GM23338 (cell line): ENCODE measurements at regions not wholly inside any gene's neighbourhood (a gene's known extent, or its start where the extent isn't known, plus 50 kb on each side); places are given as distances from the start of the nearest gene placed in this dataset.

Experiments
- ATAC-seq: fragments of 200-7000 bp; cut with Tn5 transposase; 3 replicates; pipeline ENCODE4 v1.9.1; 2020
- DNase-seq: peaks from one replicate; pipeline ENCODE4 v3.0.0-alpha.2; 2015; ENCODE audit warnings: low spot score
- H2AFZ ChIP-seq: fragments of 200-600 bp; sonication (generic); 2 replicates; pipeline ENCODE4 v1.8.0; 2016; ENCODE audit warnings: antibody characterized with exemption, mild to moderate bottlenecking, moderate library complexity
- H3F3A ChIP-seq: fragments of 200-600 bp; sonication (generic); replicated peaks from 2 replicates; pipeline ENCODE4 v1.8.0; 2017; ENCODE audit warnings: antibody characterized with exemption, mixed run types, low read depth
- H3K27ac ChIP-seq: fragments of 200-600 bp; sonication (generic); 2 replicates; pipeline ENCODE4 v1.6.1; 2016; ENCODE audit warnings: low read depth
- H3K27me3 ChIP-seq: fragments of 200-600 bp; sonication (generic); 2 replicates; pipeline ENCODE4 v1.8.0; 2016; ENCODE audit warnings: mild to moderate bottlenecking, mixed run types, moderate library complexity; ENCODE audit not compliant: insufficient read depth
- H3K36me3 ChIP-seq: fragments of 200-600 bp; sonication (generic); 2 replicates; pipeline ENCODE4 v1.8.0; 2016; ENCODE audit warnings: mild to moderate bottlenecking; ENCODE audit not compliant: insufficient read depth
- H3K4me1 ChIP-seq: fragments of 200-600 bp; sonication (generic); 2 replicates; pipeline ENCODE4 v1.8.0; 2016; ENCODE audit warnings: mild to moderate bottlenecking, moderate library complexity; ENCODE audit not compliant: insufficient read depth
- H3K4me2 ChIP-seq: fragments of 200-600 bp; sonication (generic); 2 replicates; pipeline ENCODE4 v1.7.1; 2017; ENCODE audit warnings: mixed run types
- H3K4me3 ChIP-seq: fragments of 200-600 bp; sonication (generic); 2 replicates; pipeline ENCODE4 v1.6.1; 2016; ENCODE audit warnings: mixed run types
- H3K79me2 ChIP-seq: fragments of 200-600 bp; sonication (generic); replicated peaks from 2 replicates; pipeline ENCODE4 v1.8.0; 2017; ENCODE audit warnings: mild to moderate bottlenecking; ENCODE audit not compliant: insufficient read depth
- H3K9me2 ChIP-seq: fragments of 200-600 bp; sonication (generic); 2 replicates; pipeline ENCODE4 v1.8.0; 2017; ENCODE audit not compliant: insufficient read depth
- H4K20me1 ChIP-seq: fragments of 200-600 bp; sonication (generic); replicated peaks from 2 replicates; pipeline ENCODE4 v1.8.0; 2017; ENCODE audit warnings: mild to moderate bottlenecking; ENCODE audit not compliant: insufficient read depth
- H3K27ac Mint-ChIP-seq: 2 replicates; pipeline ENCODE4 v1.8.0; 2020; ENCODE audit warnings: inconsistent platforms, mild to moderate bottlenecking, moderate library complexity, mixed read lengths
- H3K27me3 Mint-ChIP-seq: 3 replicates; pipeline ENCODE4 v1.8.0; 2022; ENCODE audit warnings: low read depth, mild to moderate bottlenecking, moderate library complexity, mixed read lengths, inconsistent platforms; ENCODE audit not compliant: insufficient read depth, poor library complexity
- H3K36me3 Mint-ChIP-seq: 3 replicates; pipeline ENCODE4 v1.8.0; 2021; ENCODE audit warnings: low read depth, mild to moderate bottlenecking, inconsistent platforms, moderate library complexity, mixed read lengths
- H3K4me1 Mint-ChIP-seq: 3 replicates; pipeline ENCODE4 v1.8.0; 2020; ENCODE audit warnings: mild to moderate bottlenecking, inconsistent platforms, mixed read lengths
- H3K4me3 Mint-ChIP-seq: 3 replicates; pipeline ENCODE4 v1.8.0; 2021; ENCODE audit warnings: moderate library complexity, mild to moderate bottlenecking, inconsistent platforms, mixed read lengths
- H3K9me3 Mint-ChIP-seq: 3 replicates; pipeline ENCODE4 v1.8.0; 2020; ENCODE audit warnings: moderate library complexity, mild to moderate bottlenecking, inconsistent platforms, mixed read lengths
- CREB1 ChIP-seq: fragments of 250-450 bp; sonication (Bioruptor Pico); IDR thresholded peaks from 2 replicates; pipeline ENCODE4 v1.5.0; 2020; ENCODE audit warnings: low read depth, mild to moderate bottlenecking, moderate library complexity
- EZH2 ChIP-seq: fragments of 200-600 bp; sonication (generic); IDR thresholded peaks from one replicate; pipeline ENCODE4 v1.8.0; 2017; ENCODE audit warnings: antibody characterized with exemption, mild to moderate bottlenecking, low read depth; ENCODE audit not compliant: unreplicated experiment
- EZH2phosphoT487 ChIP-seq: fragments of 200-600 bp; sonication (generic); IDR thresholded peaks from one replicate; pipeline ENCODE4 v1.8.1; 2018; ENCODE audit warnings: antibody characterized with exemption; ENCODE audit not compliant: unreplicated experiment
- JUNB ChIP-seq: IDR thresholded peaks from one replicate; pipeline ENCODE4 v1.6.1; 2016; ENCODE audit warnings: antibody characterized with exemption; ENCODE audit not compliant: unreplicated experiment
- NANOG ChIP-seq: IDR thresholded peaks from 2 replicates; pipeline ENCODE4 v1.6.1; 2016; ENCODE audit warnings: antibody characterized with exemption, borderline replicate concordance
- POLR2AphosphoS5 ChIP-seq: IDR thresholded peaks from 2 replicates; pipeline ENCODE4 v1.6.1; 2016; ENCODE audit warnings: antibody characterized with exemption, low read depth
- STAT1 ChIP-seq: IDR thresholded peaks from one replicate; pipeline ENCODE4 v1.6.1; 2016; ENCODE audit warnings: antibody characterized with exemption; ENCODE audit not compliant: unreplicated experiment
- ZNF114 ChIP-seq: fragments of 250-450 bp; sonication (Bioruptor Pico); IDR thresholded peaks from 2 replicates; pipeline ENCODE4 v1.5.0; 2020; ENCODE audit warnings: mild to moderate bottlenecking, moderate library complexity
- ZNF331 ChIP-seq: fragments of 250-450 bp; sonication (Bioruptor Pico); IDR thresholded peaks from 2 replicates; pipeline ENCODE4 v1.5.0; 2020; ENCODE audit warnings: low read depth, mild to moderate bottlenecking, moderate library complexity
- ZNF462 ChIP-seq: fragments of 250-450 bp; sonication (Bioruptor Pico); IDR thresholded peaks from 2 replicates; pipeline ENCODE4 v1.5.0; 2020; ENCODE audit warnings: mild to moderate bottlenecking, moderate library complexity
- TF ChIP-seq, protein P1 (sequence below), 2 experiments: fragments of 200-600 bp in 1 of 2; sonication (generic) in 1 of 2; conservative IDR thresholded peaks; 2 replicates each; pipeline versions ENCODE4 v1.5.1 to v1.6.1; 2016 to 2017; ENCODE audit warnings: antibody characterized with exemption in 2 of 2, low read depth in 2 of 2, mild to moderate bottlenecking in 2 of 2, moderate library complexity in 1 of 2
- TF ChIP-seq, protein P2 (sequence below): IDR thresholded peaks from one replicate; pipeline ENCODE4 v1.6.1; 2018; ENCODE audit warnings: antibody characterized with exemption; ENCODE audit not compliant: unreplicated experiment
- TF ChIP-seq, protein P3 (sequence below): IDR thresholded peaks from 2 replicates; pipeline ENCODE4 v1.6.1; 2016; ENCODE audit warnings: antibody characterized with exemption

- H3K4me1 Mint-ChIP-seq, result peaks cover 19% of the 10 kb centered on the region
- no peak overlapping the region for H3K4me3 Mint-ChIP-seq
- no peaks in the 10 kb centered on the region for H3K79me2 ChIP-seq
Observed at GRCh38 chr12:91516695-91517047, 334.1 kb upstream of the DCN start.

More at GRCh38 chr12:91516695-91517047, 334.1 kb upstream of the DCN start:
- TF ChIP-seq EZH2phosphoT487 (no peak), ZNF114 (CRISPR knock-in tag) (no peak), JUNB (no peak), CREB1 (CRISPR knock-in tag) (no peak), NANOG (no peak), POLR2AphosphoS5 (no peak), EZH2 (no peak), STAT1 (no peak), ZNF462 (CRISPR knock-in tag) (no peak), ZNF331 (no peak)
- TF ChIP-seq, protein P1, sequence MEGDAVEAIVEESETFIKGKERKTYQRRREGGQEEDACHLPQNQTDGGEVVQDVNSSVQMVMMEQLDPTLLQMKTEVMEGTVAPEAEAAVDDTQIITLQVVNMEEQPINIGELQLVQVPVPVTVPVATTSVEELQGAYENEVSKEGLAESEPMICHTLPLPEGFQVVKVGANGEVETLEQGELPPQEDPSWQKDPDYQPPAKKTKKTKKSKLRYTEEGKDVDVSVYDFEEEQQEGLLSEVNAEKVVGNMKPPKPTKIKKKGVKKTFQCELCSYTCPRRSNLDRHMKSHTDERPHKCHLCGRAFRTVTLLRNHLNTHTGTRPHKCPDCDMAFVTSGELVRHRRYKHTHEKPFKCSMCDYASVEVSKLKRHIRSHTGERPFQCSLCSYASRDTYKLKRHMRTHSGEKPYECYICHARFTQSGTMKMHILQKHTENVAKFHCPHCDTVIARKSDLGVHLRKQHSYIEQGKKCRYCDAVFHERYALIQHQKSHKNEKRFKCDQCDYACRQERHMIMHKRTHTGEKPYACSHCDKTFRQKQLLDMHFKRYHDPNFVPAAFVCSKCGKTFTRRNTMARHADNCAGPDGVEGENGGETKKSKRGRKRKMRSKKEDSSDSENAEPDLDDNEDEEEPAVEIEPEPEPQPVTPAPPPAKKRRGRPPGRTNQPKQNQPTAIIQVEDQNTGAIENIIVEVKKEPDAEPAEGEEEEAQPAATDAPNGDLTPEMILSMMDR (conservative IDR thresholded peaks at IDR 0.05; ENCODE audit: low read depth in 2 of 2), result no peak
- TF ChIP-seq, protein P2, sequence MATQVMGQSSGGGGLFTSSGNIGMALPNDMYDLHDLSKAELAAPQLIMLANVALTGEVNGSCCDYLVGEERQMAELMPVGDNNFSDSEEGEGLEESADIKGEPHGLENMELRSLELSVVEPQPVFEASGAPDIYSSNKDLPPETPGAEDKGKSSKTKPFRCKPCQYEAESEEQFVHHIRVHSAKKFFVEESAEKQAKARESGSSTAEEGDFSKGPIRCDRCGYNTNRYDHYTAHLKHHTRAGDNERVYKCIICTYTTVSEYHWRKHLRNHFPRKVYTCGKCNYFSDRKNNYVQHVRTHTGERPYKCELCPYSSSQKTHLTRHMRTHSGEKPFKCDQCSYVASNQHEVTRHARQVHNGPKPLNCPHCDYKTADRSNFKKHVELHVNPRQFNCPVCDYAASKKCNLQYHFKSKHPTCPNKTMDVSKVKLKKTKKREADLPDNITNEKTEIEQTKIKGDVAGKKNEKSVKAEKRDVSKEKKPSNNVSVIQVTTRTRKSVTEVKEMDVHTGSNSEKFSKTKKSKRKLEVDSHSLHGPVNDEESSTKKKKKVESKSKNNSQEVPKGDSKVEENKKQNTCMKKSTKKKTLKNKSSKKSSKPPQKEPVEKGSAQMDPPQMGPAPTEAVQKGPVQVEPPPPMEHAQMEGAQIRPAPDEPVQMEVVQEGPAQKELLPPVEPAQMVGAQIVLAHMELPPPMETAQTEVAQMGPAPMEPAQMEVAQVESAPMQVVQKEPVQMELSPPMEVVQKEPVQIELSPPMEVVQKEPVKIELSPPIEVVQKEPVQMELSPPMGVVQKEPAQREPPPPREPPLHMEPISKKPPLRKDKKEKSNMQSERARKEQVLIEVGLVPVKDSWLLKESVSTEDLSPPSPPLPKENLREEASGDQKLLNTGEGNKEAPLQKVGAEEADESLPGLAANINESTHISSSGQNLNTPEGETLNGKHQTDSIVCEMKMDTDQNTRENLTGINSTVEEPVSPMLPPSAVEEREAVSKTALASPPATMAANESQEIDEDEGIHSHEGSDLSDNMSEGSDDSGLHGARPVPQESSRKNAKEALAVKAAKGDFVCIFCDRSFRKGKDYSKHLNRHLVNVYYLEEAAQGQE, result no peak
- TF ChIP-seq, protein P3, sequence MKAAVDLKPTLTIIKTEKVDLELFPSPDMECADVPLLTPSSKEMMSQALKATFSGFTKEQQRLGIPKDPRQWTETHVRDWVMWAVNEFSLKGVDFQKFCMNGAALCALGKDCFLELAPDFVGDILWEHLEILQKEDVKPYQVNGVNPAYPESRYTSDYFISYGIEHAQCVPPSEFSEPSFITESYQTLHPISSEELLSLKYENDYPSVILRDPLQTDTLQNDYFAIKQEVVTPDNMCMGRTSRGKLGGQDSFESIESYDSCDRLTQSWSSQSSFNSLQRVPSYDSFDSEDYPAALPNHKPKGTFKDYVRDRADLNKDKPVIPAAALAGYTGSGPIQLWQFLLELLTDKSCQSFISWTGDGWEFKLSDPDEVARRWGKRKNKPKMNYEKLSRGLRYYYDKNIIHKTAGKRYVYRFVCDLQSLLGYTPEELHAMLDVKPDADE, result no peak
- Histone ChIP-seq H3K27me3 (no peaks in the 10 kb centered on the region), H3K9me2 (peaks cover 10% of the 10 kb centered on the region), H2AFZ (no peak overlapping the region), H3K4me1 (peaks cover 23% of the 10 kb centered on the region), H3F3A (no peaks in the 10 kb centered on the region), H3K4me3 (no peak overlapping the region), H4K20me1 (no peaks in the 10 kb centered on the region), H3K36me3 (no peaks in the 10 kb centered on the region), H3K4me2 (no peak overlapping the region), H3K27ac (no peak overlapping the region)
- DNase-seq (no peak), ATAC-seq (no peak)
- Mint-ChIP-seq H3K27me3 (no peaks in the 10 kb centered on the region), H3K9me3 (peaks cover 6% of the 10 kb centered on the region; the same call in 1 of the 3 replicates), H3K36me3 (no peaks in the 10 kb centered on the region), H3K27ac (no peak overlapping the region)
